Smooth muscle cell (in vitro differentiated cells): ENCODE measurements at regions not wholly inside any gene's neighbourhood (a gene's known extent, or its start where the extent isn't known, plus 50 kb on each side); places are given as distances from the start of the nearest gene placed in this dataset.
"Not testable (repeated sequence)": the region's sequence is repeated elsewhere in the genome, so short reads cannot be mapped to it uniquely, and the experiment has no call there.

ENCODE experiments used
- DNase-seq: peaks from one replicate; lab custom pipeline; 2025; ENCODE audit not compliant: unreplicated experiment; lab: John Stamatoyannopoulos, UW
- H2AFZ ChIP-seq: fragments of 200-600 bp; sonication (generic); 2 replicates; pipeline ENCODE4 v1.6.0; 2016; ENCODE audit warnings: antibody characterized with exemption, low read depth, mild to moderate bottlenecking
- H3F3A ChIP-seq: fragments of 200-600 bp; sonication (generic); 2 replicates; pipeline ENCODE4 v1.6.0; 2017; ENCODE audit warnings: antibody characterized with exemption, low read depth
- H3K27ac ChIP-seq: fragments of 200-600 bp; sonication (generic); 2 replicates; pipeline ENCODE4 v1.5.1; 2016; ENCODE audit warnings: low read depth, mild to moderate bottlenecking
- H3K27me3 ChIP-seq: fragments of 200-600 bp; sonication (generic); 2 replicates; pipeline ENCODE4 v1.6.1; 2016; ENCODE audit warnings: low read depth, mild to moderate bottlenecking
- H3K36me3 ChIP-seq: fragments of 200-600 bp; sonication (generic); 2 replicates; pipeline ENCODE4 v1.5.1; 2016; ENCODE audit warnings: low read depth
- H3K4me1 ChIP-seq: fragments of 200-600 bp; sonication (generic); 2 replicates; pipeline ENCODE4 v1.5.1; 2016; ENCODE audit warnings: low read depth
- H3K4me2 ChIP-seq: fragments of 200-600 bp; sonication (generic); 2 replicates; pipeline ENCODE4 v1.6.0; 2016; ENCODE audit warnings: mild to moderate bottlenecking
- H3K4me3 ChIP-seq: fragments of 200-600 bp; sonication (generic); 2 replicates; pipeline ENCODE4 v1.5.1; 2016; ENCODE audit warnings: mild to moderate bottlenecking
- H3K79me2 ChIP-seq: fragments of 200-600 bp; sonication (generic); 2 replicates; pipeline ENCODE4 v1.6.0; 2016; ENCODE audit warnings: low read depth, mild to moderate bottlenecking
- H3K9ac ChIP-seq: fragments of 200-600 bp; sonication (generic); 2 replicates; pipeline ENCODE4 v1.6.0; 2016; ENCODE audit warnings: low read depth
- H3K9me3 ChIP-seq: fragments of 200-600 bp; sonication (generic); replicated peaks from 2 replicates; pipeline ENCODE4 v1.5.1; 2016; ENCODE audit warnings: low read depth
- H4K20me1 ChIP-seq: fragments of 200-600 bp; sonication (generic); 2 replicates; pipeline ENCODE4 v1.6.0; 2016; ENCODE audit warnings: low read depth
- WGBS: methylation state at CpG from one replicate; pipeline ENCODE4 v1.1.7; 2016; ENCODE audit warnings: low lambda C conversion rate; 5-methylcytosine and 5-hydroxymethylcytosine counted together
- TF ChIP-seq, protein P1 (sequence below): fragments of 200-600 bp; sonication (generic); IDR thresholded peaks from 2 replicates; pipeline ENCODE4 v1.5.1; 2017; ENCODE audit warnings: borderline replicate concordance, mild to moderate bottlenecking, antibody characterized with exemption; ENCODE audit not compliant: insufficient read depth, poor library complexity, severe bottlenecking

- Histone ChIP-seq H3K4me1 (no peaks in the 10 kb centered on the region), H3K79me2 (no peaks in the 10 kb centered on the region), H3K4me2 (no peak overlapping the region), H3K27me3 (no peaks in the 10 kb centered on the region), H4K20me1 (no peaks in the 10 kb centered on the region), H3F3A (no peaks in the 10 kb centered on the region), H2AFZ (no peak overlapping the region), H3K27ac (no peak overlapping the region), H3K4me3 (no peak overlapping the region), H3K9ac (no peak overlapping the region), H3K9me3 (no peaks in the 10 kb centered on the region), H3K36me3 (no peaks in the 10 kb centered on the region)
- TF ChIP-seq, protein P1, sequence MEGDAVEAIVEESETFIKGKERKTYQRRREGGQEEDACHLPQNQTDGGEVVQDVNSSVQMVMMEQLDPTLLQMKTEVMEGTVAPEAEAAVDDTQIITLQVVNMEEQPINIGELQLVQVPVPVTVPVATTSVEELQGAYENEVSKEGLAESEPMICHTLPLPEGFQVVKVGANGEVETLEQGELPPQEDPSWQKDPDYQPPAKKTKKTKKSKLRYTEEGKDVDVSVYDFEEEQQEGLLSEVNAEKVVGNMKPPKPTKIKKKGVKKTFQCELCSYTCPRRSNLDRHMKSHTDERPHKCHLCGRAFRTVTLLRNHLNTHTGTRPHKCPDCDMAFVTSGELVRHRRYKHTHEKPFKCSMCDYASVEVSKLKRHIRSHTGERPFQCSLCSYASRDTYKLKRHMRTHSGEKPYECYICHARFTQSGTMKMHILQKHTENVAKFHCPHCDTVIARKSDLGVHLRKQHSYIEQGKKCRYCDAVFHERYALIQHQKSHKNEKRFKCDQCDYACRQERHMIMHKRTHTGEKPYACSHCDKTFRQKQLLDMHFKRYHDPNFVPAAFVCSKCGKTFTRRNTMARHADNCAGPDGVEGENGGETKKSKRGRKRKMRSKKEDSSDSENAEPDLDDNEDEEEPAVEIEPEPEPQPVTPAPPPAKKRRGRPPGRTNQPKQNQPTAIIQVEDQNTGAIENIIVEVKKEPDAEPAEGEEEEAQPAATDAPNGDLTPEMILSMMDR: no peak
- WGBS: 77% methylated on average over 4 of the region's 4 CpGs
- no peak for DNase-seq
Observed at GRCh38 chr10:130516141-130516735, 380.0 kb downstream of the GLRX3 start.

DNA sequence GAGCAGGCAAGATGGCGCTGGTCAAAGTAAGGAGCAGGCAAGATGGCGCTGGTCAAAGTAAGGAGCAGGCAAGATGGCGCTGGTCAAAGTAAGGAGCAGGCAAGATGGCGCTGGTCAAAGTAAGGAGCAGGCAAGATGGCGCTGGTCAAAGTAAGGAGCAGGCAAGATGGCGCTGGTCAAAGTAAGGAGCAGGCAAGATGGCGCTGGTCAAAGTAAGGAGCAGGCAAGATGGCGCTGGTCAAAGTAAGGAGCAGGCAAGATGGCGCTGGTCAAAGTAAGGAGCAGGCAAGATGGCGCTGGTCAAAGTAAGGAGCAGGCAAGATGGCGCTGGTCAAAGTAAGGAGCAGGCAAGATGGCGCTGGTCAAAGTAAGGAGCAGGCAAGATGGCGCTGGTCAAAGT, 382.7 kb downstream of the GLRX3 start:
- H2AFZ ChIP-seq, H3K27ac ChIP-seq, H4K20me1 ChIP-seq, H3K9me3 ChIP-seq, H3K36me3 ChIP-seq, H3K4me2 ChIP-seq, H3K4me3 ChIP-seq, H3K4me1 ChIP-seq, H3K27me3 ChIP-seq, H3F3A ChIP-seq, H3K79me2 ChIP-seq, H3K9ac ChIP-seq, DNase-seq: not testable (repeated sequence)
- WGBS: 90% methylated on average over 6 of the region's 13 CpGs

DNA sequence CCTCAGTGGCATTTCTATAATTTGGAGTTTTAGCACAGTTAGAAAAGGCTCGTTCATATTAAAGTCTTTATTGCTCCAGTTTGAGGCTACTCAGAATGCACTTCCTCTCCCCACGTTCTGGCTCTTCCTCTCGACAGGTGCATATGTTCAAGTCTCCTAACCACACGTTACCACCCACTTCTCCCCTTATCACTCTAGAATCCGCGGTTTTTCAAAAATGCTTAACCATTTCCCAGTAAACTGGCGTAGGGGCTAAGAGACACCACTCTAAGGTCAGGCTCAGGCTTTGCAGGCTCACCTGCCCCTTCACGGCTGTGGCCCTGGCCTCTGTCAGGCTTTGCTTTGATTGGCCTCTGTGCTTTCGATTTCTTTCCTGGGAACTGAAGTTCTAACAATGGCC, 383.6 kb downstream of the GLRX3 start:
- H3K36me3 ChIP-seq: no peaks in the 10 kb centered on the region
- H4K20me1 ChIP-seq: no peaks in the 10 kb centered on the region
- WGBS: 89% methylated on average over 9 of the region's 9 CpGs
- TF ChIP-seq, protein P1: no peak
- H3K27me3 ChIP-seq: no peaks in the 10 kb centered on the region
- H3K27ac ChIP-seq: no peak overlapping the region
- H2AFZ ChIP-seq: no peak overlapping the region
- no peak overlapping the region for H3K4me2 ChIP-seq
- no peaks in the 10 kb centered on the region for H3K79me2 ChIP-seq
- H3K9ac ChIP-seq: no peak overlapping the region
- H3F3A ChIP-seq: no peaks in the 10 kb centered on the region
- H3K4me1 ChIP-seq: no peaks in the 10 kb centered on the region
- no peaks in the 10 kb centered on the region for H3K9me3 ChIP-seq
- H3K4me3 ChIP-seq: no peak overlapping the region
- no peak for DNase-seq

GRCh38 chr10:130531312-130531711, 395.1 kb downstream of the GLRX3 start:
- Histone ChIP-seq H3K4me2 (no peak overlapping the region), H3K4me1 (no peaks in the 10 kb centered on the region), H3K36me3 (no peaks in the 10 kb centered on the region), H2AFZ (no peak overlapping the region), H3K27me3 (no peaks in the 10 kb centered on the region), H4K20me1 (no peaks in the 10 kb centered on the region), H3K79me2 (no peaks in the 10 kb centered on the region), H3K27ac (no peak overlapping the region), H3K4me3 (no peak overlapping the region), H3F3A (no peaks in the 10 kb centered on the region), H3K9me3 (no peaks in the 10 kb centered on the region), H3K9ac (no peak overlapping the region)
- 93% methylated on average over 11 of the region's 11 CpGs for WGBS
- TF ChIP-seq, protein P1: no peak
- DNase-seq: no peak
